Superior temporal gyrus (tissue), 1 donor: ENCODE measurements at regions not wholly inside any gene's neighbourhood (a gene's known extent, or its start where the extent isn't known, plus 50 kb on each side); places are given as distances from the start of the nearest gene placed in this dataset.

Source experiments
- DNase-seq: peaks from one replicate; pipeline ENCODE4 v3.0.0-alpha.2; 2016; ENCODE audit errors: extremely low spot score

DNA sequence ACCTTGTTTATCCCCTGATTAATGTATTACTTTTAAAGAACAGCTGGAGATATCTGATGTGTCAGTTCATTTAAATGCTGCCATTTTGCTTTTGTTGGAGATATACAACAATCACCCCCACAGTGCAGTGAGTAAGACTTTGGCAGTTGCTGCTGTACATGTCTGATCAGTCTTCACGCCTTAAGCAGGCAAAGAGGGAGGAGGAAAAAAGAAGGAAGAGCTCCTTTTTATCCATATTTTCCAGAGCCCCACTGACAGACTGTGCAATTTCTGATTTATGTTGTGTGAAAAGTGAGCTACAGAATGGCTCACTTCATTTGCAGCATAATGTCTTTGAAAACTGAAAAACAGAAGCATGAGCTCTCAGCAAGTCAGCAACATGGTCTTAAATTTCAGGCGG lies 319.7 kb upstream of the LRIG3 start:
- DNase-seq = no peak

- DNase-seq = no peak
Observed at GRCh38 chr12:59234391-59234790, 314.1 kb upstream of the LRIG3 start.

DNA sequence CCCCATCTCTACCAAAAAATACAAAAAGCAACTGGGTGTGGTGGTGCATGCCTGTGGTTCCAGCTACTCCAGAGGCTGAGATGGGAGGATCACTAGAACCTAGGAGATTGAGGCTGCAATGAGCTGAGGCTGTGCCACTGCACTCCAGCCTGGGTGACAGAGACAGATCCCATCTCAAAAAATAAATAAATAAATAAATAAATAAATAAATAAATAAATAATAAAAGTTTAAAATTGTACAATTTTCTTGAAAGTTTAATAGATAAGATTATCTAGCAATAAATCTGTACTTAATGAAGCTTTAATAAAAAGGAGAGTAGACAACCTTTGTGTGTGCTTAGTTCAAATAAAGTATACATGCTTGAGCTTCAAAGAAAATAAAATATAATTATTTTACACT lies 310.0 kb upstream of the LRIG3 start:
- no peak for DNase-seq

DNA sequence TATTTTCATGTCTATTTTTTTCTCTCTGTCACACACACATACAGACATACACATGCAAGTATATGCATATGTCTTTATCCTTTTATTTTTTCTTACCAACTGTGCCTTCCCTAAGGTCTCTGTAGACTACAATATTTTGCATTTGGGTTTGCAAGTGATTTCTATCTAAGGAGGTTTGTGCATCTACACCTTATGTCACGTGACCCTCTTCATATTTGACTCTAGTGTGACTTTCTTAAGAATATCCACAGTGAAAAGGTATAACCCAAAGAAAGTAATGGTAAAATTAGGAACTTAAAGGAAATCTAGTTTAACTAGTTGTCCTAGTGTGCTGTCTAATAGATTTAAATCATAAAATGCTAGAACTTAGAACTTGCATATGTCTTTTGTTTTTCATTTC lies 298.8 kb upstream of the LRIG3 start:
- no peak for DNase-seq

DNA sequence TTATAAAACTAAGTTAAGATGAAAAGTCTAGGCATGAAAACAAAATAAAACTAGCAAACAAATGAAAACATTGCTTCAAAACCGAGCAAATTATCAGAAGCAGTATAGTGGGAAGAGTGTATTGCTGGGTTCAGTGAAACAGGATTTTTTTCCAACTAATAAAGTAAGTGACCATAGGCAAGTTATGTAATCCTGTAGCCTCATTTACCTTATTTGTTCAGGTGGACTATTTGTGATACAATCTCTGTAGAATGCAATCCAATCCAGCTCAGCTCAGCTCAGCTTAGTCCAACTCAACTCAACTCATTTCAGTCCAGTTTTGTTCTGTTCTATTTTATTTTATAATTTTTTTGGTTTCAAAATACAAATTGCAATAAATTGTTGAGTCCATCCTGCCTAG lies 276.7 kb upstream of the LRIG3 start:
- DNase-seq = no peak

DNA sequence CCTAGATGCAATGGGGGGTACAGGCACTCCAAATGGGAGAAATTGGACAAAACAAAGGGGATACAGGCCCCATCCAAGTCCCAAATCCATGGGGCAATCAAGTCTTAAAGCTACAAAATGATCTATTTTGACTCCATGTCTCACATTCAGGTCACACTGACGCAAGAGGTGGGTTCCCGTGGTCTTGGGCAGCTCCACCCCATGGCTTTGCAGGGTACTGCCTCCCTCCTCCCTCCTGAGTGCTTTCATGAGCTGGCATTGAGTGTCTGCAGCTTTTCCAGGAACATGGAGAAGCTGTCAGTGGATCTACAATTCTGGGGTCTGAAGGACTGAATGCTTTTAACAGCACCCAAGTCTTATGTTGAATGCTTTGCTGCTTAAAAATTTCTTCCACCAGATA lies 274.5 kb upstream of the LRIG3 start:
- no peak for DNase-seq

- DNase-seq = no peak
Observed at GRCh38 chr12:59193476-59194050, 273.3 kb upstream of the LRIG3 start.

- DNase-seq = no peak
Observed at GRCh38 chr12:59191372-59191771, 271.1 kb upstream of the LRIG3 start.

GRCh38 chr12:59186451-59186850 lies 266.1 kb upstream of the LRIG3 start:
- no peak for DNase-seq

DNA sequence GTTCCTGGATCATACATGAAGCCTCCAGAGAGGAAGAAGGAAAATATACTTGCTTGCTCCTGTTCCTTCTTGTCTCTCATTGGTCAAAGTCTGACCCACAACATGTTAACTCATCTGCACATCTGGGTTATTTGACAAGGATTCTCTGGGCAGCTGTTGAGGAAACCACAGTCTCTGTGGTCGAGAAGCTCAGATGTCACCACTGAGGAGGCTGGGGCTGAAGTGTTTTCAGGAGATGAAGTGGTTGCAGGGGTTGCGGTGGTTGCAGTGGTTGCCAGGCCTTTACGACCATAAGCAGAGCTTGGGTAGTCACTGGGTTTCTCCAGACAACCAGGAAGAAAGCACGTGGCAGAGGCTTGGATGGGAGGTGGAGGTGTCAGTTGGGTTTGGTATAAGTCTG lies 265.0 kb upstream of the LRIG3 start:
- DNase-seq = no peak

DNA sequence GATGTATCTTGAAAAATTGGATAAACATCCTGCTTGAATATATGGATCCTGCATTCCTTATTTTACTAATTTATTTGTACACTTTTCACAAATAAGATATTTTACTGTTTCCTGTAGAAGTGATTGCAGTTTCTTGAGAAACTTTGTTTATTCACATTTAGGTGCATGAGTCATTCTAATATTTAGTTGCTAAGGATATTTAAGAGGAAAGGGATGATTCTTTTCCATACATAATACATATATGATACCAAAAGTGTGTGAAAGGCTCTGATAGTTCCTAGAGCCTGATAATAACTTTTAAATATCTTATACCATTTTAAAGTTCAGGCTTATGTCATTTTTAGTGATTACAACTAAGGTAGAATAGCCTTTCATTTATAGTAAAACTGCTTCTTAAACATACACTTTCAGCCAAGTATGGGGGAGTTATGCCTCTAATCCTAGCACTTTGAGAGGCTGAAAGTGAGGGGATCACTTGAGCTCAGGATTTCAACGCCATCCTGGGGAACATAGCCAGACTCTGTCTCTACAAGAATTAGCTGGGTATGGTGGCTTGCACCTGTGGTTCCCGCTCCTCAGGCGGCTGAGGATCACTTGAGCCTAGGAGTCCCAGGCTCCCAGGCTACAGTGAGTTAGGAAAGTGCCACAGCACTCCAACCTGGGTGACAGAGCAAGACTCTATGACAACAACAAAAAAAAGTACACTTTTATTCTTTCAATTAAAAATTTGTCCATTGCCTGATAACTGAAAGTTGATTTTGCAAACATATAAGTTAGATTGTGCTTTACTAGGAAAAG lies 262.6 kb upstream of the LRIG3 start:
- no peak for DNase-seq

- DNase-seq = no peak
Observed at GRCh38 chr12:59182191-59182590, 261.9 kb upstream of the LRIG3 start.

DNA sequence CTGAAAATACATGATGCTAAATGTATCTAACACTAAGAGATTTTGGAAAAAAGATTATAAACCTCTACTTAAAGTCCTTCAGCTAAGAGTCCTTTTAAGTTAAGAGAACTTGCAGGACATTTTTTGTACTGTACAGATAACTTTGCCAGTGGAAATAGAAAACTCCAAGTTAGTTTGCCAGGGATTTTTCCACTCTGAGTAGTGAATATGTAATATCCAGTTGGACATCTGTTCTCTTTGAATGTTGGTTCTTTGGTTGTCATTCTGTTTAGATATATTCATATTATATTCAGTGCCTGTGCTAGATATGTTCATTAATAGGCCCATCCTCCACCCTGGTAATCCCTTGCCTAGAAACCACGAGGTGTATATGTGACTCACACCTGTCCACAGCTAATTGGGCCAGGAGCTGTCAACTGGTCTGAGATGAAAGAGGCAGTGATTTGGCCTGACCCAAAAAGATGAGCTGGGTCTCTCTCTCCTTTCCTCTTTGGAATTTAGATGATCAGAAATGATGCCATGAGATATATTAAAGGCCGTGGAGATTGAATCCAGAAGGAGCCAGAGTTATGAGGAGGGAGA lies 261.0 kb upstream of the LRIG3 start:
- DNase-seq = peak; percentile 22

DNA sequence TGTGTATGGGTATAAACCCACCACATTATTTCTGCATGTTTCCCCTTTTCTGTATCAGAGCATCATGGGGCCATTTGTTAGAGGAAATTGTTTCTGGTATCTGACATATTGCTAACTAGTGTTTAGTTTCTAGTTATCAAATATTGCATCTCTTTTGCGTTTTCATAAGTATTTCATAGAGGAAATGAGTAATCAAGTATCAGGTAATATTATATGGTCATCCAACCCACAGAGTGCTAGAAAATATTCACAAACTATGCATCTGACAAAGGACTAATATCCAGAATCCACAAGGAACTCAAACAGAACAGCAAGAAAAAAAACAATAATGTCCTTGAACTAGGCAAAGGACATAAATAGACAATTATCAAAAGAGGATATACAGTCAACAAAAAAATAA lies 258.9 kb upstream of the LRIG3 start:
- DNase-seq = no peak

DNA sequence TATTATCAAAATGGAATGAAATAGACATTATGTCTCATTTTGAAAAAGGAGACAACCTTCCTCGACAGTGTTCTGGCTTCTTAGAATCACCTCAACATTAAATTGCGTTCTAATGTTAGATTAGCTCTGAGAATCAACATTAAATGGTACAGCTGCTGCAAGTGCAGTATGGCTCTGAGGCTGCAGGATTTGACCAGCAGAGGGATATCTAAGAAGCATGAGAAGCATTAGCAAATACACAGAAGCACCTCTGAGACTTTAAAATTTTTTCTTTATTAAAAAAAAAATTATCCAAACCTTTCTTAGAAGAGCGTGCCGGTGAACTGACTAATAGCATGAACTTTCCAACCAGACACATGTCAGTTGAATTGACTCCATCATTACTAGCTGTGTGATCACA lies 253.4 kb upstream of the LRIG3 start:
- no peak for DNase-seq

- DNase-seq = no peak
Observed at GRCh38 chr12:59168647-59169046, 248.3 kb upstream of the LRIG3 start.

GRCh38 chr12:59166457-59166856 lies 246.2 kb upstream of the LRIG3 start:
- no peak for DNase-seq

DNA sequence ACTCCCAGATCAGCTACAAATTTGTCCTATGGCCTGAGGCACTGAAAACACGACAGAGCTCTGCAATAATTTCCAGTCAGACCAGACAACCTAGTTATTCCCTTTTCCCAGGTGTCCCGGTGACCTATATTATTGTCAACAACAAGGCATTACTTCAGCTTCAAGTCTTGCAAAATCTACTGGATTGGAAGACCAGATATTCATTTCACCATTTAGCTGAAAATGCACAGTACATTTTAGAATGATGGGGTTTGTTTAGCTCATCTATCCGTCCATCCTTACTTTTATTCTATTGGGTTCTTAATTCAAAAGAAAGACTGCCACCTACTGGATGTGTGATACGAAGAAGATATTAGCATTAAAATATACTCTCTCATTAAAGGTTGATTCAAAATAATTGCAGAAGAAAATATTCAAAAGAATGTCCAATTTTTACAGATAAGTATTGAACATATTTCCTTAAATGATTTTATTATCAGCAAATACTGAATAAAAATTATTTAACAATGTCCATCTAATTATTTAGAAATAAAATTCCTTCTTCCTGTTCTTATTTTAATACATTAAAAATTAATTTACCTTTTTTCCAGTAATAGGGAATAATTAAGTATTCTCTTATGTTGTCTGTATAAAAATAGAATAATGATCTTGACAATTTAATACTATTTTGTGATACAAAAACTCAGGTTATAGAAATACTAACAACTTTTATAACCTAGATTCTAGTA lies 244.9 kb upstream of the LRIG3 start:
- peak; percentile 64 for DNase-seq

GRCh38 chr12:59164226-59164625 lies 243.9 kb upstream of the LRIG3 start:
- DNase-seq = no peak

- DNase-seq = no peak
Observed at GRCh38 chr12:59158681-59159080, 238.4 kb upstream of the LRIG3 start.

DNA sequence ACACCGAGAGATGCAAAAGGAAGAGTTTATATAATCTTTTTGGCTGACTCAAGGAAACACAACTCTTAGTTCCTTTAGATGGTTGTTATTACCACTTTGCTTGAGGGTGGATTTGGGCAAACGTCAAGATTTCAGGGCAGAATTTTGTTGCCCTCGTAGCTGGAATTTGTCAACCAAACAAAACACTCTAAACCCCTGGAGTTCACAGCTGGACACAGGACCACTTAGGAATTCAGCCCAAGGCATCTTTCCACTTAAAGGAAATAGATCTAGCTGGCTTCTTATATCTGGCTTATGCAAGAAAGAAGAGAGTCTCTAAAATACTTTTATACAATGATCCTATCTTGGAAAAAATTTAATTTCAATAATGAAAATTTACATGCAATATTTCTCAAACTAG lies 237.8 kb upstream of the LRIG3 start:
- DNase-seq = no peak

DNA sequence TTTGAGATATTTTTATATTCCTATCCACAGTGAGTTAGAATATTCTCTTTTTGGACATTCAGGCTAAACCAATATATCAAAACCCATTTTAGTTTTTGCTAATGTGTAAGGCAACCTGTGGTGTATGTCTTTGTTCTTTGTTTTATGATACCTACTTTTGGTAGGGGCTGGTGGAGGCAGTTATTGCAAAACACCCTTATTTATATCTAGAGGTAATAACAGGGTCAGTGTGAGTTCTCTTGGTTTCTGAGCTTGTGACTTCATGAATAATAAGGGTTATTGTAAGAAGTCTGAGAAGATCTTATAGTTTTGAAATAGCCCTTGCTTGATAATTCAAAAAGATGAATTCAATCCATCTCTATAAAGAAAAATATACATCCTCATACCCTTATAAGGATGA lies 235.1 kb upstream of the LRIG3 start:
- DNase-seq = no peak

DNA sequence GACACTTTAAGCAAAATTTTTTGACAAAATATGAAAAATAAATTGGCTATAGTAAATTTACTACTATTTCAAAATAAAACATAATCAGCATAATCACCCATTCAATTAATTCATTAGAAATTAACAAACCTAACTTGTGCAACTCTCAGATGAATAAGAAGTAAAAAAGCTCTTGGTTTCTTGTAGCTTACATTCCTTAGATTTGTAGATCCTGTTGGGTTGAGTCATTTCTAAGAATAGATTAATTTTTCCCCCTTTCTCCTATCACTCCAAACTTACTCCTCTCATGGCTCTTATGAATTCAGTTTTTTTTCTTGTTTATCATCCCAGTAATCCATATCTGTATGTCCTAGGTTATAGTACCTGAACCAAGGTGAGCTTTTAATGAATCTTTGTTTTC lies 230.9 kb upstream of the LRIG3 start:
- DNase-seq = no peak
